NCI-H748 (cell line): ENCODE measurements at regions not wholly inside any gene's neighbourhood (a gene's known extent, or its start where the extent isn't known, plus 50 kb on each side); places are given as distances from the start of the nearest gene placed in this dataset.
"Not testable (repeated sequence)": the region's sequence is repeated elsewhere in the genome, so short reads cannot be mapped to it uniquely, and the experiment has no call there.

Source experiments
- DNase-seq: peaks from one replicate; lab custom pipeline; 2025; ENCODE audit not compliant: unreplicated experiment; lab: John Stamatoyannopoulos, UW

GRCh38 chr1:61580417-61580816 is 144.5 kb downstream of the TM2D1 start:
- DNase-seq: no peak

- DNase-seq: no peak
These were observed 145.1 kb downstream of the TM2D1 start for GRCh38 chr1:61579802-61580201.

- DNase-seq: no peak
These were observed 152.9 kb downstream of the TM2D1 start for GRCh38 chr1:61572046-61572445.

- no peak for DNase-seq
These were observed 154.8 kb downstream of the TM2D1 start for GRCh38 chr1:61570191-61570590.

GRCh38 chr1:61569303-61569621 is 155.7 kb downstream of the TM2D1 start:
- peak; percentile 58 for DNase-seq

- no peak for DNase-seq
These were observed 156.3 kb downstream of the TM2D1 start for GRCh38 chr1:61568460-61569302.

GRCh38 chr1:61566177-61566576 is 158.8 kb downstream of the TM2D1 start:
- no peak for DNase-seq

GRCh38 chr1:61563611-61564010 is 161.3 kb downstream of the TM2D1 start:
- no peak for DNase-seq

GRCh38 chr1:61561666-61562065 is 163.3 kb downstream of the TM2D1 start:
- DNase-seq: no peak

GRCh38 chr1:61560385-61560784 is 164.6 kb downstream of the TM2D1 start:
- DNase-seq: no peak

GRCh38 chr1:61556631-61557030 is 168.3 kb downstream of the TM2D1 start:
- DNase-seq: no peak

- DNase-seq: no peak
These were observed 172.2 kb downstream of the TM2D1 start for GRCh38 chr1:61552630-61553305.

GRCh38 chr1:61547302-61547701 is 177.6 kb downstream of the TM2D1 start:
- peak; percentile 19 for DNase-seq

GRCh38 chr1:61544870-61545269 is 180.1 kb downstream of the TM2D1 start:
- DNase-seq: not testable (repeated sequence)

GRCh38 chr1:61543498-61543897 is 181.4 kb downstream of the TM2D1 start:
- not testable (repeated sequence) for DNase-seq

GRCh38 chr1:61539720-61540462 is 185.1 kb downstream of the TM2D1 start:
- no peak for DNase-seq

GRCh38 chr1:61538228-61538627 is 186.7 kb downstream of the TM2D1 start:
- DNase-seq: no peak

- DNase-seq: no peak
These were observed 188.5 kb downstream of the TM2D1 start for GRCh38 chr1:61536174-61537108.

GRCh38 chr1:61534847-61535246 is 190.1 kb downstream of the TM2D1 start:
- DNase-seq: no peak

- DNase-seq: no peak
These were observed 191.4 kb downstream of the TM2D1 start for GRCh38 chr1:61533546-61533945.

- no peak for DNase-seq
These were observed 193.2 kb downstream of the TM2D1 start for GRCh38 chr1:61531716-61532115.
